ENCODE measurements at regions not wholly inside any gene's neighbourhood (a gene's known extent, or its start where the extent isn't known, plus 50 kb on each side); places are given as distances from the start of the nearest gene placed in this dataset.

- no peak for DNase-seq
These were observed 347.0 kb downstream of the GPAM start for GRCh38 chr10:111836571-111836970.

GRCh38 chr10:111837086-111837485, 346.5 kb downstream of the GPAM start:
- no peak for DNase-seq

- no peak for DNase-seq
These were observed 345.6 kb downstream of the GPAM start for GRCh38 chr10:111837985-111838384.

- DNase-seq, result no peak
These were observed 343.0 kb downstream of the GPAM start for GRCh38 chr10:111840546-111840945.

- DNase-seq, result no peak
These were observed 330.8 kb downstream of the GPAM start for GRCh38 chr10:111852801-111853200.

GRCh38 chr10:111856631-111857030, 326.9 kb downstream of the GPAM start:
- DNase-seq, result no peak

GRCh38 chr10:111865550-111865949, 318.0 kb downstream of the GPAM start:
- DNase-seq, result no peak

- DNase-seq, result no peak
These were observed 312.1 kb downstream of the GPAM start for GRCh38 chr10:111871458-111871857.

GRCh38 chr10:111872591-111872990, 311.0 kb downstream of the GPAM start:
- no peak for DNase-seq

GRCh38 chr10:111873041-111873440, 310.5 kb downstream of the GPAM start:
- no peak for DNase-seq

- no peak for DNase-seq
These were observed 309.9 kb downstream of the GPAM start for GRCh38 chr10:111873621-111874135.

GRCh38 chr10:111874576-111874975, 309.0 kb downstream of the GPAM start:
- no peak for DNase-seq

- DNase-seq, result no peak
These were observed 307.8 kb downstream of the GPAM start for GRCh38 chr10:111875725-111876124.

- no peak for DNase-seq
These were observed 306.3 kb downstream of the GPAM start for GRCh38 chr10:111877258-111877657.

- DNase-seq, result no peak
These were observed 303.6 kb downstream of the GPAM start for GRCh38 chr10:111879969-111880368.

- DNase-seq, result no peak
These were observed 298.5 kb downstream of the GPAM start for GRCh38 chr10:111885046-111885445.

- DNase-seq, result no peak
These were observed 297.6 kb downstream of the GPAM start for GRCh38 chr10:111885919-111886318.

- no peak for DNase-seq
These were observed 296.3 kb downstream of the GPAM start for GRCh38 chr10:111887266-111887665.

- DNase-seq, result no peak
These were observed 293.5 kb downstream of the GPAM start for GRCh38 chr10:111890046-111890445.

- DNase-seq, result no peak
These were observed 267.6 kb downstream of the GPAM start for GRCh38 chr10:111916011-111916410.

GRCh38 chr10:111921821-111922220, 261.7 kb downstream of the GPAM start:
- no peak for DNase-seq

- DNase-seq, result no peak
These were observed 260.5 kb downstream of the GPAM start for GRCh38 chr10:111923032-111923431.

GRCh38 chr10:111926286-111926685, 257.3 kb downstream of the GPAM start:
- DNase-seq, result no peak

- no peak for DNase-seq
These were observed 249.6 kb downstream of the GPAM start for GRCh38 chr10:111933937-111934336.

- DNase-seq, result no peak
These were observed 248.6 kb downstream of the GPAM start for GRCh38 chr10:111934931-111935330.

- no peak for DNase-seq
These were observed 247.4 kb downstream of the GPAM start for GRCh38 chr10:111936143-111936542.
